ENCODE measurements at regions not wholly inside any gene's neighbourhood (a gene's known extent, or its start where the extent isn't known, plus 50 kb on each side); places are given as distances from the start of the nearest gene placed in this dataset.

GRCh38 chr7:22625251-22625650 is 101.7 kb upstream of the IL6 start:
- Histone ChIP-seq H3K27me3 (ENCODE audit: control insufficient read depth, insufficient read depth, low read length) (no peaks in the 10 kb centered on the region), H3K9me3 (ENCODE audit: control insufficient read depth, insufficient read depth, low read depth, low read length) (no peaks in the 10 kb centered on the region), H3K9ac (ENCODE audit: low read length) (no peak overlapping the region), H3K36me3 (ENCODE audit: control insufficient read depth, insufficient read depth, low read length) (peaks cover 26% of the 10 kb centered on the region; the same call in 1 of the 2 replicates), H3K4me1 (ENCODE audit: control insufficient read depth, insufficient read depth, low read length) (peaks cover 4% of the 10 kb centered on the region; the same call in 1 of the 2 replicates), H3K27ac (ENCODE audit: low read depth, low read length) (no peak overlapping the region), H3K4me3 (ENCODE audit: low read depth, low read length) (no peak overlapping the region)

GRCh38 chr7:22624781-22625180 is 102.2 kb upstream of the IL6 start:
- Histone ChIP-seq H3K36me3 (ENCODE audit: control insufficient read depth, insufficient read depth, low read length) (peaks cover 26% of the 10 kb centered on the region; the same call in 1 of the 2 replicates), H3K9me3 (ENCODE audit: control insufficient read depth, insufficient read depth, low read depth, low read length) (no peaks in the 10 kb centered on the region), H3K4me1 (ENCODE audit: control insufficient read depth, insufficient read depth, low read length) (peaks cover 4% of the 10 kb centered on the region; the same call in 1 of the 2 replicates), H3K27me3 (ENCODE audit: control insufficient read depth, insufficient read depth, low read length) (no peaks in the 10 kb centered on the region), H3K4me3 (ENCODE audit: low read depth, low read length) (no peak overlapping the region), H3K9ac (ENCODE audit: low read length) (no peak overlapping the region), H3K27ac (ENCODE audit: low read depth, low read length) (no peak overlapping the region)

GRCh38 chr7:22622116-22622785 is 104.7 kb upstream of the IL6 start:
- Histone ChIP-seq H3K27me3 (ENCODE audit: control insufficient read depth, insufficient read depth, low read length) (no peaks in the 10 kb centered on the region), H3K36me3 (ENCODE audit: control insufficient read depth, insufficient read depth, low read length) (peaks cover 30% of the 10 kb centered on the region; the same call in 1 of the 2 replicates), H3K9ac (ENCODE audit: low read length) (no peak overlapping the region), H3K27ac (ENCODE audit: low read depth, low read length) (no peak overlapping the region), H3K4me3 (ENCODE audit: low read depth, low read length) (no peak overlapping the region), H3K4me1 (ENCODE audit: control insufficient read depth, insufficient read depth, low read length) (no peaks in the 10 kb centered on the region), H3K9me3 (ENCODE audit: control insufficient read depth, insufficient read depth, low read depth, low read length) (peaks cover 11% of the 10 kb centered on the region; the same call in 1 of the 2 replicates)

- no peak overlapping the region for H3K27ac ChIP-seq (ENCODE audit: low read depth, low read length)
- no peaks in the 10 kb centered on the region for H3K27me3 ChIP-seq (ENCODE audit: control insufficient read depth, insufficient read depth, low read length)
- H3K9ac ChIP-seq (ENCODE audit: low read length): no peak overlapping the region
- no peak overlapping the region for H3K4me3 ChIP-seq (ENCODE audit: low read depth, low read length)
- peaks cover 27% of the 10 kb centered on the region; the same call in 1 of the 2 replicates for H3K36me3 ChIP-seq (ENCODE audit: control insufficient read depth, insufficient read depth, low read length)
- peaks cover 18% of the 10 kb centered on the region; the same call in 1 of the 2 replicates for H3K9me3 ChIP-seq (ENCODE audit: control insufficient read depth, insufficient read depth, low read depth, low read length)
- no peaks in the 10 kb centered on the region for H3K4me1 ChIP-seq (ENCODE audit: control insufficient read depth, insufficient read depth, low read length)
Observed at GRCh38 chr7:22618528-22618927, 108.5 kb upstream of the IL6 start.

- peaks cover 17% of the 10 kb centered on the region; the same call in 1 of the 2 replicates for H3K36me3 ChIP-seq (ENCODE audit: control insufficient read depth, insufficient read depth, low read length)
- peaks cover 10% of the 10 kb centered on the region for H3K4me1 ChIP-seq (ENCODE audit: control insufficient read depth, insufficient read depth, low read length)
Observed at GRCh38 chr7:22617166-22617565, 109.8 kb upstream of the IL6 start.

GRCh38 chr7:22613496-22613895 is 113.5 kb upstream of the IL6 start:
- Histone ChIP-seq H3K4me3 (ENCODE audit: low read depth, low read length) (no peak overlapping the region), H3K27ac (ENCODE audit: low read depth, low read length) (no peak overlapping the region)

More at GRCh38 chr7:22617166-22617565, 109.8 kb upstream of the IL6 start:
- Histone ChIP-seq H3K27me3 (ENCODE audit: control insufficient read depth, insufficient read depth, low read length) (no peaks in the 10 kb centered on the region), H3K9ac (ENCODE audit: low read length) (no peak overlapping the region), H3K4me3 (ENCODE audit: low read depth, low read length) (no peak overlapping the region), H3K9me3 (ENCODE audit: control insufficient read depth, insufficient read depth, low read depth, low read length) (peaks cover 18% of the 10 kb centered on the region; the same call in 1 of the 2 replicates), H3K27ac (ENCODE audit: low read depth, low read length) (no peak overlapping the region)

GRCh38 chr7:22612776-22613175 is 112.8 kb upstream of the STEAP1B start:
- Histone ChIP-seq H3K9me3 (ENCODE audit: control insufficient read depth, insufficient read depth, low read depth, low read length) (peaks cover 12% of the 10 kb centered on the region; the same call in 1 of the 2 replicates), H3K9ac (ENCODE audit: low read length) (no peak overlapping the region), H3K4me3 (ENCODE audit: low read depth, low read length) (no peak overlapping the region), H3K36me3 (ENCODE audit: control insufficient read depth, insufficient read depth, low read length) (peaks cover 5% of the 10 kb centered on the region; the same call in 1 of the 2 replicates), H3K4me1 (ENCODE audit: control insufficient read depth, insufficient read depth, low read length) (peaks cover 18% of the 10 kb centered on the region), H3K27ac (ENCODE audit: low read depth, low read length) (no peak overlapping the region), H3K27me3 (ENCODE audit: control insufficient read depth, insufficient read depth, low read length) (no peaks in the 10 kb centered on the region)

More at GRCh38 chr7:22613496-22613895, 113.5 kb upstream of the IL6 start:
- Histone ChIP-seq H3K27me3 (ENCODE audit: control insufficient read depth, insufficient read depth, low read length) (no peaks in the 10 kb centered on the region), H3K9me3 (ENCODE audit: control insufficient read depth, insufficient read depth, low read depth, low read length) (peaks cover 18% of the 10 kb centered on the region; the same call in 1 of the 2 replicates), H3K4me1 (ENCODE audit: control insufficient read depth, insufficient read depth, low read length) (peaks cover 18% of the 10 kb centered on the region), H3K36me3 (ENCODE audit: control insufficient read depth, insufficient read depth, low read length) (peaks cover 6% of the 10 kb centered on the region; the same call in 1 of the 2 replicates), H3K9ac (ENCODE audit: low read length) (no peak overlapping the region)

GRCh38 chr7:22611758-22612079 is 111.7 kb upstream of the STEAP1B start:
- Histone ChIP-seq H3K4me1 (ENCODE audit: control insufficient read depth, insufficient read depth, low read length) (peaks cover 18% of the 10 kb centered on the region), H3K4me3 (ENCODE audit: low read depth, low read length) (no peak overlapping the region), H3K36me3 (ENCODE audit: control insufficient read depth, insufficient read depth, low read length) (peaks cover 3% of the 10 kb centered on the region; the same call in 1 of the 2 replicates), H3K9ac (ENCODE audit: low read length) (no peak overlapping the region), H3K9me3 (ENCODE audit: control insufficient read depth, insufficient read depth, low read depth, low read length) (peaks cover 1% of the 10 kb centered on the region; the same call in 1 of the 2 replicates), H3K27me3 (ENCODE audit: control insufficient read depth, insufficient read depth, low read length) (no peaks in the 10 kb centered on the region), H3K27ac (ENCODE audit: low read depth, low read length) (no peak overlapping the region)

GRCh38 chr7:22610951-22611757 is 111.2 kb upstream of the STEAP1B start:
- H3K9me3 ChIP-seq (ENCODE audit: control insufficient read depth, insufficient read depth, low read depth, low read length): no peaks in the 10 kb centered on the region; the same call in 1 of the 2 replicates
- peaks cover 18% of the 10 kb centered on the region for H3K4me1 ChIP-seq (ENCODE audit: control insufficient read depth, insufficient read depth, low read length)
- no peak overlapping the region for H3K4me3 ChIP-seq (ENCODE audit: low read depth, low read length)
- no peak overlapping the region for H3K9ac ChIP-seq (ENCODE audit: low read length)
- H3K36me3 ChIP-seq (ENCODE audit: control insufficient read depth, insufficient read depth, low read length): peaks cover 3% of the 10 kb centered on the region; the same call in 1 of the 2 replicates
- H3K27ac ChIP-seq (ENCODE audit: low read depth, low read length): no peak overlapping the region
- H3K27me3 ChIP-seq (ENCODE audit: control insufficient read depth, insufficient read depth, low read length): no peaks in the 10 kb centered on the region

GRCh38 chr7:22610263-22610662 is 110.3 kb upstream of the STEAP1B start:
- Histone ChIP-seq H3K27me3 (ENCODE audit: control insufficient read depth, insufficient read depth, low read length) (no peaks in the 10 kb centered on the region), H3K27ac (ENCODE audit: low read depth, low read length) (no peak overlapping the region), H3K9ac (ENCODE audit: low read length) (no peak overlapping the region), H3K4me1 (ENCODE audit: control insufficient read depth, insufficient read depth, low read length) (peaks cover 18% of the 10 kb centered on the region), H3K4me3 (ENCODE audit: low read depth, low read length) (no peak overlapping the region), H3K36me3 (ENCODE audit: control insufficient read depth, insufficient read depth, low read length) (peaks cover 3% of the 10 kb centered on the region; the same call in 1 of the 2 replicates), H3K9me3 (ENCODE audit: control insufficient read depth, insufficient read depth, low read depth, low read length) (no peaks in the 10 kb centered on the region; the same call in 1 of the 2 replicates)

- H3K4me3 ChIP-seq (ENCODE audit: low read depth, low read length): no peak overlapping the region
- no peaks in the 10 kb centered on the region for H3K36me3 ChIP-seq (ENCODE audit: control insufficient read depth, insufficient read depth, low read length)
- no peaks in the 10 kb centered on the region for H3K9me3 ChIP-seq (ENCODE audit: control insufficient read depth, insufficient read depth, low read depth, low read length)
- no peak overlapping the region for H3K27ac ChIP-seq (ENCODE audit: low read depth, low read length)
- H3K27me3 ChIP-seq (ENCODE audit: control insufficient read depth, insufficient read depth, low read length): no peaks in the 10 kb centered on the region
- H3K4me1 ChIP-seq (ENCODE audit: control insufficient read depth, insufficient read depth, low read length): peaks cover 14% of the 10 kb centered on the region; the same call in 1 of the 2 replicates
- no peak overlapping the region for H3K9ac ChIP-seq (ENCODE audit: low read length)
Observed at GRCh38 chr7:22607180-22607579, 107.2 kb upstream of the STEAP1B start.
